Stimulated activated CD4-positive, alpha-beta T cell treated with anti-CD3 and anti-CD28 coated beads, Interleukin-15, amount 100 ng/mL, for 1 hour (primary cell): ENCODE measurements at regions not wholly inside any gene's neighbourhood (a gene's known extent, or its start where the extent isn't known, plus 50 kb on each side); places are given as distances from the start of the nearest gene placed in this dataset.

ENCODE experiments used
- DNase-seq, 2 donors: peaks; one replicate each; pipeline ENCODE4 v3.0.0-alpha.2; 2020; ENCODE audit warnings: low read depth in 1 of 2, low spot score in 1 of 2

DNA sequence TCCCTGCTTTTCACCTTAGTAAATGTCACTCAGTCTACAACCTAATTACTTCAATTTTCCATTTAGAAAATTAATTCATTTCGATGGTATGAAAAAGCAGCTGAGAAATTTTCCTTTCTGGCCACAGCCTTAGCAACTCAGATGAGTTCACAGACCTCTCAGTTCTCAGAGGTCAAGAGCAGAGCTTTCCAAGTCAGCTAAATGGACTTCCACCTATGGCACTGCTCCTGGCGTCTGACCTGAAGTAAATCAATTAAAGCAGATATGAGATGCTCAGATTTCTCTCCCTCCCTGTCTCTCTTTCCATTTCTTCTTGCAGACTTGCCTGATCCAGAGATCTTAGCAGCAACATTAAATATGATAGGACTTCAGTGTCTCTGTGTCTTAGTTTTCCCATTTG, 412.6 kb downstream of the QKI start:
- no peak for DNase-seq

DNA sequence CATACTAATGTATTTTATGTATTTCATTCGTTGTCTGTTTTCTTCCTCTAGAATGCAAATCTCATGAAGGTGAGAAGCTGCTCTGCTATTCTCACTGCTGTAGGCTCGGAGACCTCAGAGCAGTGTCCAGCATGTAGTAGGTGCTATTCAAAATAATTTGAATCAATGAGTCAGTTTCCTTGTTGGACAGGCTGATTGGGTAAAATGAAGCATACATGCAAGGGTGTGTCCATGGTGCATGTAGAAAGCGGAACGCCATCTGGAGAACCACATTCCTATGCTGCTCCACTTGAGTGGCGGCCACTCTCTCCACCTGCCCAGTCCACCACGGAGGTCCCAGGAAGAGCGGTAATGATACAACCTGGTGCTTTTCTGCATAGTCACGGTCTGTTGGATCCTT, 412.1 kb downstream of the QKI start:
- no peak for DNase-seq

DNA sequence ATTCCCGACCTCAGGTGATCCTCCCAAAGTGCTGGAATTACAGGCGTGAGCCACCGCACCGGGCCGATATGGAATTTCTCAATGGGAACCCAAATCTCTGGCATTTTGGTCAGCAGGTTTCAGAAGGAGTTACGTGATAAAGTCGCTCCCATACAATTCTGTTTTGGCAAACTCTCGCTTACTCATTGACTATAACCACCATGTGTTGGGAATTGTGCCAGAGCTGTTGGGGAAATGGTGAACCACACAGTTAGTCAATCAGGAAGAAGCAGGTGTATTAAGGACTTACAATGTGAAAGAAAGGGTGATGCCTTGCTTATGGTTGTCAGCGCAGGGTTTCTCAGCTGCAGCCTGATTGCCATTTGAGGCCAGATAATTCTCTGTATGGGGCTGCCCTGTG, 410.5 kb downstream of the QKI start:
- DNase-seq = no peak

DNA sequence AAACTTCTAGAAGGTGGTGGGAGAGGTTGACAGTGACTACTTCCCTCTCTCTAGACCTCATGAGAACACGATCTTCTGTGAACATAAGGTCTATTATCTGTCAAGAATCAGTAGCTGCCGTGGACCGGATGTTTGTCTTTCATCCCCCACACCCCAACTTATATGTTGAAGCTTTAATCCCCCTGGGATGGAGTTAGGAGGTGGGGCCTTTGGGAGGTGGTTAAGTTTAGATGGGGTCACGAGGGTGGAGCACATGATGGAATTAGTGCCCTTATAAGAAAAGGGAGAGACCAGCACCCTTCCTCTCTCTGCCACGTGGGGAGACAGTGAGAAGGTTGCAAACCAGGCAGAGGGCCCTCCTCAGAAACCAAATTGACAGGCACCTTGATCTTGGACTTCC, 409.1 kb downstream of the QKI start:
- no peak for DNase-seq

DNA sequence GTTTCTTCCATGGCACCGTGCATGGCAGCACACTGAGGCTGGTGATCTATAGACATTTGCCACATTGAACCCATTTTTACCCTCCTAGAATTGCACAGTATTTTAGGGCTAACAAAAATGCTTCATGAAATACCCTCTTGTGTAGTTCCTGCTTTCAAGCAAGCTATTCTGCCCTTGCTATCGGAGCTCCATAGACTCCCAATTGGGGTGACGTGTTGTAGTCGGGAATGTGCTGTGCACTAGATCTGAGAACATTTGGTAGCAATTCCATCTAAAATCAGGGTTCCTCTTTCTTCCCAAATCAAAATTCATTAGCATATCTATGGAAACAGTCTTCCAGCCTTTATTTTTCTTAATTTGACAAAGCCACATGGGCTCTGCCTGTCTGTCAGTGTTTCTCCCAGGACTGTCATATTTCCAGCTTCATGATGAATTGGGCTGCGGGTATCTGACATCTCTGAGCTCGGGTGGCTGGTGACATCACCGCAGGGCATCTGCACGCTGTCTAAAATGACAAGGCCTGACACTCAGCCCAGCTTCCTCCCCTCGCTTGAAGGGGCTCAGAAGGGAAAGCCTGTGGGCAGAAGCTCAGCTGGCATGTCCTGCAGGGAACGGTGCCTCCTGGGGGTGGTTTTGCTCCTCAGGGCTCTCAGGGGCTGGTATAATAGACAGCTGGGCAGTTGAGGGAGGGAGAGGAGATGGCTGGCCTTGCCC, 406.4 kb downstream of the QKI start:
- DNase-seq = no peak

DNA sequence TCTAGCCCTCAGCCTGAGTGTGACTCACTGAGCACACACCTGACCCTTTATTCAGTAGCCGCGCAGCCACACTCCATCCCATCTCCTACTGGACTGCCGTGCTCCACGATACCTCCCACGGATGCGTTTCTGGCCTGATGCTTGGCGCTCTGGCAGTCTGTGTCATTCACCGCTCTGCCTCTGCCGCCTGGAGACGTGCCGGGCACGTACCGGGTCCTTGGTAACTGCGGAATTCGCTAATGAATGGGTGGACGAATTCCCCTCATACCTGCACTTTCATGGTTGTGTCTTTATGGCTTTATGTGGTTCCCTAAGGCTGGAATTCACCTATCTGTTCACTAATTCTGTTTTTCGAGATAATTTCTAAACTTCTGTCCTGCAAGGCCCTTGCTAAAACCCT, 405.7 kb downstream of the QKI start:
- DNase-seq = no peak

DNA sequence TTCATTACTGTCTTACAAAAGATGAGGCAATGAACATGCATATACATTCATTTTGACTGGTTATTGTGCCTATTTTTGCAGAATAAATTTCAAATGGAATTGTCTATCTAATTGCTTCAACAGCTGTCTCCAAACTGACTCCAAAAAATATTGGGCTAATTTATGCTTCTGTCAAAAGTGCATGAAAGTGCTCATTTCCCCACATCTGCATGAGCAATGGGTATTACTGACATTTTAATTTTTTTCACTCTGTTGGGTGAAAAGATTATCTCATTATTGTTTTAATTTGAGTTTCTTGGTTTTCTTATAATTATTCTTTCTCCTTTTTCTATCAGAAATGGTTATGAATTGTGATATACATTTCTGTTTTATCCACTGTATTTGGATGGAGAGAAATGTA, 404.2 kb downstream of the QKI start:
- DNase-seq = no peak

DNA sequence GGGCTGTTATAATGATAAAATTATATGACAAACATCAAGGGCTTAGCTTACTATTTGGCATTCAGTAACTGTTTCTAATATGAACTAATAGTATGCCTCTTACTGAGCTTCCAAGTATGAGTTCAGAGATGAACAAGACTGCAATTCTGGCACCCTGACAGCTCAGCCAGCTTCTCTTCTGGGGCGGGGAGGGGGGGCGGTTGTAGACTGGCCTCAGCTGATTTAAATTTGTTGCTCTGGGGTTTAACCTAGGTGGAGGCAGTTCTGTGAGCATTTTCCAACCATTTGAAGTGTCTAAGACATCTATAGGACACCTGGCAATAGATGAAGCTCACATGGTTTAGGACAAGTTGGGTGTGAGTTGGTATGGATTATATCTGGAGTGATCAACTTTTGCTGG, 401.9 kb downstream of the QKI start:
- no peak for DNase-seq

DNA sequence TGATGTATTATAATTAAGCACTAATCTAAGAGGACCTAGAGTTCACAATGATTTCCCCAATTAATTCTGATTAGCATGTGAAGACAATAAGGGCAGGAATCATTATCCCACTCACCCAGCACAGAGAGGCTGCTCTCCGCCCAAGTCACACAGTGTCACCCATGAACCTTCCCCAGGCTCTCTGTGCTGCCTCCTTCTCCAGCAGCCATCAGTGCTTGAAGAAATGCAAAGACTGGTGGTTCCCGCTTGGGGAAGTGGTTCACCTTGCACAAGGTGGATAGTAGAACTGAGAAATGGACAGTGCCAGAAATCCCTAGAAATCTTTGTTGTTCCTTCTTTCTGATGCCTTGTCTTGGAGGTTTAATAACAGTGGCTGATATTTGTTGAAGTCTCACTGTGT, 401.3 kb downstream of the QKI start:
- DNase-seq = no peak

DNA sequence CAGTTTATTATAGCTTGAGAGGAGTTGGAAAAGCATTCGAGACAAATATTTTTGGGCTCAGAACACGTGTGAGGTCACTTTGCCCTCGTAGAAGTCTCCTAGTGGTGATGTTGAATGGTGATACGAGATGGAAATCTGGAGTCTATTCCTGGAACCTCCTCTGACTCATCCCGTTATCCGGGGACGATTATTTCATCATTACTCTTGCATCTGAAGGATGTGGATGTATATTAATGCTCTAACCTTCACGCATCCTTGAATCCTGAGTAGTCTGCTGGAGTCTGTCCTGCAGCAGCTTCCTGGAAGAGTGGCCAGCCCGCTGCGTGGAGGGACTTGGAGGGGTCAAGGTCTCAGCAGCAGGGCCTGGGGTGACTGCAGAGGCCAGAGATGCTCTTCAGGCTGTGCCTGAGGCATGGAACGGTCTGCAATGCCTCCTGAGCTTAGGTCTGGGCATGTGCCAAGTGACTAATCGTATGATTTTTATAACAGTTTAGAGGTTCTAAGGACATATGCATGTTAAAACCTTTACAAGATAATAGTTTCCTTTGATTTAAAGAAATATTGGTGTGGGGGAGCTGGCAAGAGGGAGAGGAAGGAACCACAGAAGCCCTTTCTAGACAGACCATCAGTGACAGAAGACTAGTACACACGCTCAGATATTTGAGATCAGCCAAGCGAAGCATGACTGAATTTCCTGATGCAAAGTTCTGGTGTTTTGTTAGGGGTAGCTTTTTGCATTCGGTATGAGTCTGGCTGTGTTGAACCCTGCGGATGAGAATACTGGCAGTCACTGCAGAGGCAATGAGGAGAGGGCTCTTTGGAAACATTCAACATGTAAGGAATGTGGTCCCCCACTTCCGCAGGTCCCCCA, 400.2 kb downstream of the QKI start:
- DNase-seq = no peak

DNA sequence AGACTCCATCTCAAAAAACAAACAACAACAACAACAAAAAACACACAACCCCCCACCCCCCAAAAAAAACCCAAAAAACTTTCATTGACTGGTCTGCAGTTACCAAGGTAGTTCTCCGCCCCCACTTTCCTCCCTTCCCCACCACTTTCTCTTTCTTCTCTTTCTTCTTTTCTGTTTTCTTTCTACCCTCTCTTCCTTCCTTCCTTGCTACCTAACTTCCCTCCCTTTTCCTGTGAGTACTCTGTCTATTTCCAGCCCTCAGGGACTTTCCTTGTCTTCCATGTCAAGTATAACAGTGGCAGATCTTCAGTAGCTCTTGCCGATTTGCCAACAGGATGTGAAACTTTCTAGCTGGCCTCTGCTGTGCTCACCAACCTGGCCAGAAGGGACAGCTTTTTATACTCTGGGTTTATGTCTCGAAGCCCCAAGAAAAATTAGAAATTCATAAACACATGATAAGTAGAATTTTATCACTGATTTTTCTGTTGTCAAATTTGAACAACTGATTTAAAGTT, 399.5 kb downstream of the QKI start:
- no peak for DNase-seq

DNA sequence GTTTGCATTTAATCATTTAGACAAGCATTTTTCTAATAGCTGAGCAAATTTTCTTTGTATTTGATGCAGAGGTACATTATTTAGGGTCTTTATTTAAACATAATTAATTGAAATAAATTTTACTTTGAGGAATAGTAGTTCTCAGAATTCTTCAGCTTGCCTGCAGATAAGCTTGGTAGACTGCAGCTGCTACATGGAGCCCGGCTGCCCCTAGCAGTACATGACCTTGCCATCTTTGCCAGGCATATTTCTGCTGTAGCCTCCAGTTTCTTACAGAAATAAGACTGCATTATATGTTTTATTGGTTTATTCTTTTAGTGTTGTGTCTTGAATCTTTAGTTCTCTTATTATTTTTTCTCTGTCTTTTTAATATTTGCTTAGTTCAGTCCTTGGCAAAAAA, 396.8 kb downstream of the QKI start:
- DNase-seq = no peak

DNA sequence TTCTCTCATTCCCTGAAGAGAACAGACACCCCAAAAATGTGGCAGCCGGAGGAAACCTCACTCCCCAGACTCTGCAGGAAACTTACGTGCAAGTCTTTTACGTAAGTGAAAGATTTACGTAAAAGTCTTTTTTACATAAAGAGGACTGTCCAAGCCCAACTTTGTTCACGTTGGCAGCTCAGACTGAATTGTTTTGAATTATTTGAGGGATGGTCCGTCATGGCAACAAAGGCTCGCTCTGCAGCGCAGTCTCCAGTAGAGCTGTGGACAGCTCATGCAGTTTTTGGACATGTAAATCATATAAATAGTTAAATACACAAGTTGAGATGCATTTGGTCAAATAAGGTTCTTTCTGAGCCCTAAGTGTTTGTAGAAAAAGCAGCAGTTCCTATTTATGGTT, 394.8 kb downstream of the QKI start:
- no peak for DNase-seq

DNA sequence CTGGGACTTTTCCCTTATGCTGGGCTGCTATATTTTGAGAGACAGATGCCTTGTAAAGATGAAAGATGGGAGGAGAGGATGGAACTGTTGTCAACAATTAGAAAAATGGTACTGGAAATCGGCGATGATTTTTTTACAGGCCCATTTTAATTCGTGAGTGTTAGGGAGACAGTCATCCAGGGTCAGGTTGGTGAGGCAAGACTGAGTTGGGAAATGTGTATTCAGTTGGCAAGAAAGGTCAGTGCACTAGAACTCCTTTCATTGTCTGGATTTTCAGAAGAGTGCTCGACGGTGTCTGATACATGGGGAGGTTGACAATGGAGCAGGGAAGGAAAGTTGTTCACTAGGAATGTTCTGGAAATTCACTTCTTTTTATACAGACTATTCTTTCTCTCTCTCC, 394.4 kb downstream of the QKI start:
- no peak for DNase-seq

DNA sequence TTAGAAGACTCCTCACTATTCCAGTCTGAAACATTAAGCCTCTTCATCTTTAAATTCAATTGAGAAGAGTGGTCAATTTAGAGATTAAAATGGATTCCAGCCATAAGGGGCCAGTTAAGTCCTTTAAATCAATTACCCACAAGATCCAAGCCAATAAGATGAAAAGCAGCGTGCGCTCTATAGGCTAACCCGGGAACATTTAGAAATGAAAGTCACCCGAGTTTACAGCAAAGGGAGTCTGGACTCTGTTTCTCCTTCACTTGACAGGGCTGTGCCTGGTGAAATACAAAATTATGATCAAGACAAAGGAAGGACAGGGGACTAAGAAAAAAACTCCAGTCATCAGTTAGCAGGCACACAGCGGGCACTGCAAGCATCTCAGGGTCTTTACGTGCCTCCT, 393.7 kb downstream of the QKI start:
- DNase-seq = no peak

DNA sequence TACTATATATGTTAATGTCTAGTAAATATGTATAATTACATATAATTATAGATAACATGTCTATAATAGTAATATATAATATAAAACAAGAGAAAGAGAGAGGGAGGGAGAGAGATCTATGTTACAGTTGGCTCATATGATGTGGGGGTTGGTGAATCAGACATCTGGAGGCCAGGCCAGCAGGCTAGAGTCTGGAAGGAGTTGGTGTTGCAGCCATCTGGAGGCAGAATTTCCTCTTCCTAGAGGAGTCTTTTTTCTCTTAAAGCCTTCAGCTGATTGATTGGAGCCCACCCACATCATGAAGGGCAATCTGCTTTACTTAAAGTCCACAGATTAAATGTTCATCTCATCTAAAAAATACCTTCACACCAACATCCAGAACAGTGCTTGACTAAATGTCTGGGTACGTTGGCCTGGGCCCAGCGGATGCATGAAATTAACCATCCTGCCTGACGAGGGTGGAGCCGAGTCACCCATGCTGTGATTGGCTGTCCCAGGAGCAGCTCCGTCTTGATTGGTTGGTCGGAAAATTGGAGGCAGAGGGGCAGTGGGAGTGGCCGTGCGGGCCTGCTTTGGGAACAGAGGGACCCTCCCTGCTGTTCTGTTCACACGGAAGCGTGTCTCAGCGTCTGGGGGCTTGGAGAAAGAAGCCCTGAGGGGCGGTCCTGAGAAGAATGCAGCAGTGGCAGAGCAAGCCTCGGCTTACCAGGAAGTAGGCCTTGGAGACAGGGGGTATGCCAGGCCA, 392.4 kb downstream of the QKI start:
- DNase-seq = no peak

DNA sequence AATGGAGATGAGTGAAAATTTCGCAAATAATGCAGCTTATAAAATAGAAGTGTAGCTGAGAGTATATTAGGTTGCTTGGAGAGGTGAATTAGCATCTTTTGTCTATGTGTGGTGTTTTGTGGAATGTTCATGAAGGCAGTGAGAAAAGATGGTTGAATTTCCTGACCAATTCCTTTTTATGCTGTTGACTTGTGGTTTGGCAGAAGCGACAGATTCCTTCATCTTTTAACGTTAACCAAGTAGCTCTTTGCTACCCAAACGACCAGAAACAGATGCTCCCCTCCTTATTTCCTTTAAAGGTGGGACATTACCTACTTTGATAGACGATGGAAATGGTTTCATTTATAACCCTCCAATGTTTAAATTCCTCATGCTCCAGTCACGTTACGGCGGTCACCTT, 390.5 kb downstream of the QKI start:
- DNase-seq = no peak

DNA sequence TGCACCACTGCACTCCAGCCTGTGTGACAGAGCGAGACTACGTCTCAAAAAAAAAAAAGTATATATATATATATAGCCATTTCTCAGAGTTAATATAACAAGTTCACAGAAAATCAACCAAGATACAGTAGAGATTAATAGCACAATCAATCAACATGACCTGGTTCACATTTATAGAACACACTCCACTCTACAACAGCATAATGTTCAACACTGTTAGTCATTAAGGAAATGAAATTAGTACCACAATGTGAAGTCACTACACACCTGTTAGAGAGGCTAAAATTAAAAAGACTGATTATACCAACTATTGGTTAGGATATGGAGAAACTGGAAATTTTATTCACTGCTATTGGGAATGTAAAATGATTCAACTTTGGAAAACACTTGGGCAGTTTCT, 387.7 kb downstream of the QKI start:
- DNase-seq = no peak

DNA sequence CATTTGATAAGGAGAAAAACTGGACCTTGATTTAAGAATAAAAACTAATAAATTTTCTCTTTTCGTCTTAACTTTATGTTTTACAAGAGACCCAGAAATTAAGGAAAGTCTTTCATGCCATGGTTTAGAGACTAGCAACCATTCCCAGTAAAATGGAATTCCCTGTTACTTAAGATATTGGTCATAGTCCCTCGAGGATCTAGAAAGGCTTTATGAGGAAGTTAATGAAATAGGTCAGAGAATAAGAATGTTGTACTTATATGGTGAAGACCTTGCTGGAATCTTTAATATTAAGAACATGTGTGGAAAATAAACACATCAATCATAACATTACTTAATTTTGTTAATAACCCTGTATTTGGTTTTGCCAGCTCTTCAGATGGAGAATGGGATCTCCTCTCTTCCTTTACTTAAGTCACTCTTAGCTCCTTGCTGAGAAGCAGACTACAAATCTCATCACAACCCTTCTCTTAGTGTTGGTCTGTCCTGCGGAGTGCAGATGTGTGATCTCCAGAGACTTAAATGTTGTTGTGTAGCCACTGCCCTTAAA, 382.9 kb downstream of the QKI start:
- no peak for DNase-seq

DNA sequence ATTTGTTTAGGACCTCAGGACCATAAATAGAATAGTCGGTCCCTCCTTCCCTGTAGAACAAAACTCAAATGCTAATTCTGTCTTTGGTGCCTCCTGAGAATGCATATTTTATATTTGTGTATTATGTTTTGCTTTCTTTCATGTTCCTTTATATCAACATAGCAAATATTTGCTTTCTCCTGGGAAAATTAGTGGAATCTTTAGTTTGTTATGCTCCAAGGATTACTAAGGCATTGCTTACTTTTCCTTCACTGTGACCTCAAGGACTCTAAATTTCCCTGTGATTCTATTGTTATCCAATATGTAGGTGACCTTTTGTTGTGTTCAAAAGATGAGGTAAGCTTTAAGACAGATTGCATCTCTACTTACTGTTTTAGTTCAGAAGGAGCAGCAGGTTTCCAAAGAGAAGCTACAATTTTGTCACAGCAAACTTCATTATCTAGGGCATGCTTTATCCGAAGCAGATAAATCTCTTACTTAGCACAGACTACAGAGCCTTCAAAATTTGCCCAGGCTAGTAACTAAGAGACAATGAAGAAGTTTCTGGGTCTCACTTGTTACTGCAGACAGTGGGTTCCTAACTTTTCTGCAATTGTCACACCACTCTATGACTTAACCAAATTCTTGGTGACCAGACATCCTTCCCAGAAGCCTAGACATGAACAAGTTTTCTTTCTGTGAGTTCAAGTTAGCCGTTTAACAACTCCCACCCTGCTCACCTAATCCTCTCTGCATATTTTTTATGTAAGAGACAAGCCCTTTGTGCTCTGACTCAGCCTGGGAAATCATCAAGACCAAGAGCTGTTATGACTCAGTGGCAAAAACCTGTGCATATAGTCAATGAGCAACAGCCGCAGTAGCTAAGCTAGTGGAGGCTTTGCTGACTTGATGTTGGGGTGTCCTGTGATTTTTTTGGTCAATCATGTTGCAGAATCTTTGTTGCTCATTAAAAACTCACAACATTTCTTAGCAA, 378.8 kb downstream of the QKI start:
- DNase-seq = no peak
